Esophagus muscularis mucosa (tissue), 4 donors: ENCODE measurements at regions not wholly inside any gene's neighbourhood (a gene's known extent, or its start where the extent isn't known, plus 50 kb on each side); places are given as distances from the start of the nearest gene placed in this dataset.
"Not testable (repeated sequence)": the region's sequence is repeated elsewhere in the genome, so short reads cannot be mapped to it uniquely, and the experiment has no call there.

Experiments
- DNase-seq: peaks from one replicate; pipeline ENCODE4 v3.0.0-alpha.2; 2017; ENCODE audit errors: extremely low spot score
- H3K27ac ChIP-seq, 4 donors: fragments of 200-600 bp; sonication (generic); replicated peaks in 1 of 4; 1 replicate in 3 of 4; 2 replicates in 1 of 4; pipeline ENCODE4 v1.5.1; 2016 to 2019; ENCODE audit warnings: mild to moderate bottlenecking in 1 of 4
- H3K27me3 ChIP-seq, 4 donors: fragments of 200-600 bp; sonication (generic); one replicate each; pipeline versions ENCODE4 v1.5.1 to v1.6.0; 2016 to 2019
- H3K36me3 ChIP-seq, 4 donors: fragments of 200-600 bp; sonication (generic); one replicate each; pipeline ENCODE4 v1.5.1; 2016 to 2019
- H3K4me1 ChIP-seq, 4 donors: fragments of 200-600 bp; sonication (generic); one replicate each; pipeline ENCODE4 v1.5.1; 2016 to 2019
- H3K4me3 ChIP-seq, 4 donors: fragments of 200-600 bp; sonication (generic); 1 replicate in 2 of 4; 2 replicates in 2 of 4; pipeline ENCODE4 v1.5.1; 2016 to 2019; ENCODE audit warnings: mild to moderate bottlenecking in 4 of 4, moderate library complexity in 1 of 4
- H3K9me3 ChIP-seq, 4 donors: fragments of 200-600 bp; sonication (generic); 1 replicate in 3 of 4; 2 replicates in 1 of 4; pipeline ENCODE4 v1.5.1; 2016 to 2019
- EP300 ChIP-seq: sonication (generic); formaldehyde crosslinking; IDR thresholded peaks from one replicate; pipeline ENCODE4 v1.6.1; 2017; ENCODE audit warnings: antibody characterized with exemption
- POLR2A ChIP-seq: fragments of 450-650 bp; IDR thresholded peaks from one replicate; pipeline ENCODE4 v1.6.1; 2017; ENCODE audit warnings: antibody characterized with exemption, moderate library complexity, mild to moderate bottlenecking, low read depth
- POLR2AphosphoS5 ChIP-seq, 2 donors: sonication (generic); formaldehyde crosslinking; IDR thresholded peaks; one replicate each; pipeline ENCODE4 v1.6.1; 2017; ENCODE audit warnings: antibody characterized with exemption in 2 of 2
- WGBS: methylation state at CpG from one replicate; pipeline ENCODE4 v1.1.5; 2018; 5-methylcytosine and 5-hydroxymethylcytosine counted together
- intact Hi-C: fragments of 100-400 bp; cut with DNase I; formaldehyde crosslinking; loops from one replicate; pipeline ENCODE4 v1.15.1; 2023
- TF ChIP-seq, protein P1 (sequence below), 3 experiments: fragments of 200-600 bp in 2 of 3; fragments of 450-650 bp in 1 of 3; sonication (generic) in 2 of 3; IDR thresholded peaks; one replicate each; pipeline ENCODE4 v1.5.1; 2017 to 2019; ENCODE audit warnings: antibody characterized with exemption in 3 of 3, mild to moderate bottlenecking in 2 of 3, moderate library complexity in 1 of 3

DNA sequence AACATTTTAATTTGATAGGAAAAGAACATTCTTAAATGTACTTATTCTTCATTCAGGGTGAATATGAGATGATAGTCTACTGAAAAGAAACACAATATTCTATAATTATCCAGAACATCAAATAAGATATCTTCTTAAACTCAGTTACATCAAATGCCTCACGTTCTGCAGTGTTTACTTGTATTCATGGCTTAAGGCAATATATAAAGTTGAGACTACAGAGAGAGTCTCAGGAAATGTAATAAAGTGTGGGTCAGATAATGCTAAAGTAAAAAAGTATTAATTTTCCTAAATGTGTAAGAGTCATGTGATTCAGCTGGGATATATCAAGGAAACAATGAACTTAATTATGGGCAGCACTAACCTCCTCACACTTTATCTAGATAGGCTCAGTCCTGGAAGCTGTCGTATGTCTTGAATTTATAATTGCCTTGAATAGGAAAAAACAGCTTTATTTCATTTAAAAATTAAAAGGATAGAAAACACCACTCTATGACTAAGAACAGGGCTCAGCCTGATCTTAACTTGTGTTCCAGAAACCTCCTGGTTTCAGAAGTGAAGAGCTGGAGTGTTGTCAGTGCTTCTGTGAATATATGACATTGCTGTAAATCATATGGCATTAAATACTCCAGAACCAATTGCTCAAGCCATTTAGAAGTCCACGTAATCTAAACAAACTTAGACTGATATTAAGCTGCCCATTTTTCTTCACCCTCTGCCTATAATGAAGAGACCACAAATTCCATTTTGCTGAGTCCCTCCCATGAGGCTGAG lies 240.2 kb downstream of the FSIP2 start:
- no peak for DNase-seq
- WGBS = 61% methylated on average over 3 of the region's 3 CpGs

GRCh38 chr2:185979546-185980071 lies 241.0 kb downstream of the FSIP2 start:
- H3K4me1 ChIP-seq = no peaks in the 10 kb centered on the region
- no peaks in the 10 kb centered on the region for H3K36me3 ChIP-seq
- no peaks in the 10 kb centered on the region for H3K9me3 ChIP-seq
- DNase-seq = no peak
- no peaks in the 10 kb centered on the region for H3K27me3 ChIP-seq
- TF ChIP-seq POLR2AphosphoS5 (IDR thresholded peaks at IDR 0.05) (no peak), EP300 (no peak), POLR2A (no peak)
- TF ChIP-seq, protein P1, sequence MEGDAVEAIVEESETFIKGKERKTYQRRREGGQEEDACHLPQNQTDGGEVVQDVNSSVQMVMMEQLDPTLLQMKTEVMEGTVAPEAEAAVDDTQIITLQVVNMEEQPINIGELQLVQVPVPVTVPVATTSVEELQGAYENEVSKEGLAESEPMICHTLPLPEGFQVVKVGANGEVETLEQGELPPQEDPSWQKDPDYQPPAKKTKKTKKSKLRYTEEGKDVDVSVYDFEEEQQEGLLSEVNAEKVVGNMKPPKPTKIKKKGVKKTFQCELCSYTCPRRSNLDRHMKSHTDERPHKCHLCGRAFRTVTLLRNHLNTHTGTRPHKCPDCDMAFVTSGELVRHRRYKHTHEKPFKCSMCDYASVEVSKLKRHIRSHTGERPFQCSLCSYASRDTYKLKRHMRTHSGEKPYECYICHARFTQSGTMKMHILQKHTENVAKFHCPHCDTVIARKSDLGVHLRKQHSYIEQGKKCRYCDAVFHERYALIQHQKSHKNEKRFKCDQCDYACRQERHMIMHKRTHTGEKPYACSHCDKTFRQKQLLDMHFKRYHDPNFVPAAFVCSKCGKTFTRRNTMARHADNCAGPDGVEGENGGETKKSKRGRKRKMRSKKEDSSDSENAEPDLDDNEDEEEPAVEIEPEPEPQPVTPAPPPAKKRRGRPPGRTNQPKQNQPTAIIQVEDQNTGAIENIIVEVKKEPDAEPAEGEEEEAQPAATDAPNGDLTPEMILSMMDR (IDR thresholded peaks at IDR 0.05) = no peak
- 85% methylated on average over 2 of the region's 2 CpGs for WGBS
- H3K27ac ChIP-seq = no peak overlapping the region
- intact Hi-C loops = no loop called here
- H3K4me3 ChIP-seq = no peak overlapping the region

More for the DNA sequence above, 240.2 kb downstream of the FSIP2 start:
- intact Hi-C loops = no loop called here
- H3K4me1 ChIP-seq = no peaks in the 10 kb centered on the region
- H3K27me3 ChIP-seq = no peaks in the 10 kb centered on the region
- TF ChIP-seq POLR2A (no peak), POLR2AphosphoS5 (IDR thresholded peaks at IDR 0.05) (no peak), EP300 (no peak)
- TF ChIP-seq, protein P1 (IDR thresholded peaks at IDR 0.05) = no peak
- no peak overlapping the region for H3K4me3 ChIP-seq
- no peaks in the 10 kb centered on the region for H3K9me3 ChIP-seq
- no peak overlapping the region for H3K27ac ChIP-seq
- H3K36me3 ChIP-seq = no peaks in the 10 kb centered on the region

DNA sequence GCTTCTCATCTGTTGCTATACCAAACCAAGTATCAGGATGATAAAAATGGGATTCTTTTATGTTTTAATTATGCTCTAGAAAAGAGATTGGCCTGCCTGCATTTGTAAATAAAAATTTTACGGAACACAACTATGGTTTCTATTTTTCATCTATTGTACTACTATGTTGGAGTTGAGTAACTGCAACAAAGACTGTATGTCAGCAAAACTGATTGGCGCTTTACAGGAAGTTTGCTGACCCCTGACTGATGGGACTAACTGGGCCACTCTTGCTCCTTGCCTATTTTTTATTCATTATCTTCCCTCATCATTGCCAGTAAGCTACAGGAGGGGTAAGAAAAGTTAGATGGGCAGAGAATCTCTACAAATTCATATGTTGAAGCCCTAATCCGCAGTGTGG lies 242.3 kb downstream of the FSIP2 start:
- Histone ChIP-seq H3K36me3 (no peaks in the 10 kb centered on the region), H3K4me1 (no peaks in the 10 kb centered on the region), H3K9me3 (no peaks in the 10 kb centered on the region), H3K27me3 (no peaks in the 10 kb centered on the region), H3K27ac (no peak overlapping the region), H3K4me3 (no peak overlapping the region)
- TF ChIP-seq POLR2A (no peak), POLR2AphosphoS5 (IDR thresholded peaks at IDR 0.05) (no peak), EP300 (no peak)
- TF ChIP-seq, protein P1 (IDR thresholded peaks at IDR 0.05) = no peak
- WGBS = 98% methylated on average over 3 of the region's 3 CpGs
- intact Hi-C loops = no loop called here
- DNase-seq = no peak

- no peak overlapping the region for H3K4me3 ChIP-seq
- intact Hi-C loops = no loop called here
- H3K36me3 ChIP-seq = no peaks in the 10 kb centered on the region
- H3K4me1 ChIP-seq = no peaks in the 10 kb centered on the region
- no peak for DNase-seq
- no CpG with 5 or more reads among the region's 1 CpG for WGBS
- no peaks in the 10 kb centered on the region for H3K27me3 ChIP-seq
- H3K9me3 ChIP-seq = no peaks in the 10 kb centered on the region
- no peak overlapping the region for H3K27ac ChIP-seq
- TF ChIP-seq POLR2AphosphoS5 (IDR thresholded peaks at IDR 0.05) = no peak
- no peak for TF ChIP-seq POLR2A
- TF ChIP-seq, protein P1 (IDR thresholded peaks at IDR 0.05) = no peak
- TF ChIP-seq EP300 = no peak
Observed at GRCh38 chr2:185984670-185985069, 246.1 kb downstream of the FSIP2 start.

GRCh38 chr2:185988907-185989306 lies 250.3 kb downstream of the FSIP2 start:
- intact Hi-C loops, H3K4me3 ChIP-seq, H3K36me3 ChIP-seq, H3K27ac ChIP-seq, H3K9me3 ChIP-seq, H3K27me3 ChIP-seq, H3K4me1 ChIP-seq, DNase-seq: not testable (repeated sequence)
- WGBS = 94% methylated on average over 5 of the region's 5 CpGs
